ENCODE measurements at regions not wholly inside any gene's neighbourhood (a gene's known extent, or its start where the extent isn't known, plus 50 kb on each side); places are given as distances from the start of the nearest gene placed in this dataset.

- DNase-seq (ENCODE audit: low read depth): no peak
- no peak overlapping the region for H3K4me3 ChIP-seq (ENCODE audit: low read depth, low read length)
- no peak for TF ChIP-seq CTCF (IDR thresholded peaks at IDR 0.05; ENCODE audit: control insufficient read depth, extremely low read depth, insufficient read depth)
These were observed 229.4 kb downstream of the NDFIP2 start for GRCh38 chr13:79710376-79710775.

GRCh38 chr13:79709471-79709870, 228.5 kb downstream of the NDFIP2 start:
- TF ChIP-seq CTCF (IDR thresholded peaks at IDR 0.05; ENCODE audit: control insufficient read depth, extremely low read depth, insufficient read depth): no peak
- H3K4me3 ChIP-seq (ENCODE audit: low read depth, low read length): no peak overlapping the region
- no peak for DNase-seq (ENCODE audit: low read depth)

GRCh38 chr13:79703772-79704171, 222.8 kb downstream of the NDFIP2 start:
- no peak for DNase-seq (ENCODE audit: low read depth)
- no peak for TF ChIP-seq CTCF (IDR thresholded peaks at IDR 0.05; ENCODE audit: control insufficient read depth, extremely low read depth, insufficient read depth)
- H3K4me3 ChIP-seq (ENCODE audit: low read depth, low read length): no peak overlapping the region

- no peak for DNase-seq (ENCODE audit: low read depth)
- TF ChIP-seq CTCF (IDR thresholded peaks at IDR 0.05; ENCODE audit: control insufficient read depth, extremely low read depth, insufficient read depth): no peak
- no peak overlapping the region for H3K4me3 ChIP-seq (ENCODE audit: low read depth, low read length)
These were observed 214.8 kb downstream of the NDFIP2 start for GRCh38 chr13:79695754-79696153.

- no peak for DNase-seq (ENCODE audit: low read depth)
- TF ChIP-seq CTCF (IDR thresholded peaks at IDR 0.05; ENCODE audit: control insufficient read depth, extremely low read depth, insufficient read depth): no peak
These were observed 211.9 kb downstream of the NDFIP2 start for GRCh38 chr13:79692846-79693245.

GRCh38 chr13:79691826-79692225, 210.9 kb downstream of the NDFIP2 start:
- TF ChIP-seq CTCF (IDR thresholded peaks at IDR 0.05; ENCODE audit: control insufficient read depth, extremely low read depth, insufficient read depth): no peak
- no peak for DNase-seq (ENCODE audit: low read depth)
- H3K4me3 ChIP-seq (ENCODE audit: low read depth, low read length): no peak overlapping the region

More at GRCh38 chr13:79692846-79693245, 211.9 kb downstream of the NDFIP2 start:
- no peak overlapping the region for H3K4me3 ChIP-seq (ENCODE audit: low read depth, low read length)

- H3K4me3 ChIP-seq (ENCODE audit: low read depth, low read length): no peak overlapping the region
- TF ChIP-seq CTCF (IDR thresholded peaks at IDR 0.05; ENCODE audit: control insufficient read depth, extremely low read depth, insufficient read depth): no peak
These were observed 207.8 kb downstream of the NDFIP2 start for GRCh38 chr13:79688741-79689140.

More at GRCh38 chr13:79688741-79689140, 207.8 kb downstream of the NDFIP2 start:
- no peak for DNase-seq (ENCODE audit: low read depth)

Measured in LNCaP clone FGC (cell line).